NB4 (cell line): ENCODE measurements at regions not wholly inside any gene's neighbourhood (a gene's known extent, or its start where the extent isn't known, plus 50 kb on each side); places are given as distances from the start of the nearest gene placed in this dataset.

Experiments used
- MAX ChIP-seq: IDR thresholded peaks from 2 replicates; pipeline ENCODE4 v1.6.1; 2011; ENCODE audit warnings: low read depth, low read length
- POLR2A ChIP-seq: IDR thresholded peaks from 2 replicates; pipeline ENCODE4 v1.6.1; 2011; ENCODE audit warnings: mild to moderate bottlenecking; ENCODE audit not compliant: insufficient read length; ENCODE audit errors: extremely low read depth
- TF ChIP-seq, protein P1 (sequence below): IDR thresholded peaks from one replicate; pipeline ENCODE4 v1.5.1; 2012; ENCODE audit warnings: low read depth, low read length

DNA sequence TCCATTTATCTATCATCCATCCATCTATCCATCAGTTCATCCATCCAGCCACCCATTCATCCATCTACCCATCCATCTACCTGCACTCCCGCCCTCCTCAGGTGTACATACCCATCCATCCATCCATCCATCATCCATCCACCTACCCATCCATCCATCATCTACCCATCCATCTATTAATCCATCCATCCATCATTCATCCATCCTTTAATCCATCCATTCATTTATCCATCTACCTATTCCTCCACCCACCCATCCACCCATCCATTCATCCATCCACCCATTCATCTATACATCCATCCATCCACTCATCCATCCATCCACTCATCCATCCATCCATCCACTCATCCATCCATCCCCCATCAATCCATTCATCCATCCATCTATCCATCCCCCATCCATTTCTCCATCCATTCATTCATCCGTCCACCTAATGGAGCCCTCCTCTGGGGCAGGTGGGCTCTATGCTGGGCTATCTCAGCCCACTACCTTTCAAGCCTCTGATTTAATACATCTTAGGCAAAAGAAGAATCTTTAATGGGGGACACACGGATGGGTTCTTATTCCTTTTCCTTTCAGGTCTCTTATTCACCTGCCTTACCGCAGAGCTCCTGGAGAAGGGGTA, 178.9 kb downstream of the URI1 start:
- no peak for TF ChIP-seq POLR2A
- TF ChIP-seq, protein P1, sequence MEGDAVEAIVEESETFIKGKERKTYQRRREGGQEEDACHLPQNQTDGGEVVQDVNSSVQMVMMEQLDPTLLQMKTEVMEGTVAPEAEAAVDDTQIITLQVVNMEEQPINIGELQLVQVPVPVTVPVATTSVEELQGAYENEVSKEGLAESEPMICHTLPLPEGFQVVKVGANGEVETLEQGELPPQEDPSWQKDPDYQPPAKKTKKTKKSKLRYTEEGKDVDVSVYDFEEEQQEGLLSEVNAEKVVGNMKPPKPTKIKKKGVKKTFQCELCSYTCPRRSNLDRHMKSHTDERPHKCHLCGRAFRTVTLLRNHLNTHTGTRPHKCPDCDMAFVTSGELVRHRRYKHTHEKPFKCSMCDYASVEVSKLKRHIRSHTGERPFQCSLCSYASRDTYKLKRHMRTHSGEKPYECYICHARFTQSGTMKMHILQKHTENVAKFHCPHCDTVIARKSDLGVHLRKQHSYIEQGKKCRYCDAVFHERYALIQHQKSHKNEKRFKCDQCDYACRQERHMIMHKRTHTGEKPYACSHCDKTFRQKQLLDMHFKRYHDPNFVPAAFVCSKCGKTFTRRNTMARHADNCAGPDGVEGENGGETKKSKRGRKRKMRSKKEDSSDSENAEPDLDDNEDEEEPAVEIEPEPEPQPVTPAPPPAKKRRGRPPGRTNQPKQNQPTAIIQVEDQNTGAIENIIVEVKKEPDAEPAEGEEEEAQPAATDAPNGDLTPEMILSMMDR, result no peak
- TF ChIP-seq MAX, result no peak
